ENCODE measurements at regions not wholly inside any gene's neighbourhood (a gene's known extent, or its start where the extent isn't known, plus 50 kb on each side); places are given as distances from the start of the nearest gene placed in this dataset.

- H3K4me3 ChIP-seq (ENCODE audit: low read depth, low read length): peak overlapping the region; percentile 12
- H3K27ac ChIP-seq: peak overlapping the region; percentile 21
- in situ Hi-C loops (cut with HindIII; ENCODE audit: low pct_ligation_motif_present, low sequenced_read_pairs): no loop called here
- TF ChIP-seq, protein P1, sequence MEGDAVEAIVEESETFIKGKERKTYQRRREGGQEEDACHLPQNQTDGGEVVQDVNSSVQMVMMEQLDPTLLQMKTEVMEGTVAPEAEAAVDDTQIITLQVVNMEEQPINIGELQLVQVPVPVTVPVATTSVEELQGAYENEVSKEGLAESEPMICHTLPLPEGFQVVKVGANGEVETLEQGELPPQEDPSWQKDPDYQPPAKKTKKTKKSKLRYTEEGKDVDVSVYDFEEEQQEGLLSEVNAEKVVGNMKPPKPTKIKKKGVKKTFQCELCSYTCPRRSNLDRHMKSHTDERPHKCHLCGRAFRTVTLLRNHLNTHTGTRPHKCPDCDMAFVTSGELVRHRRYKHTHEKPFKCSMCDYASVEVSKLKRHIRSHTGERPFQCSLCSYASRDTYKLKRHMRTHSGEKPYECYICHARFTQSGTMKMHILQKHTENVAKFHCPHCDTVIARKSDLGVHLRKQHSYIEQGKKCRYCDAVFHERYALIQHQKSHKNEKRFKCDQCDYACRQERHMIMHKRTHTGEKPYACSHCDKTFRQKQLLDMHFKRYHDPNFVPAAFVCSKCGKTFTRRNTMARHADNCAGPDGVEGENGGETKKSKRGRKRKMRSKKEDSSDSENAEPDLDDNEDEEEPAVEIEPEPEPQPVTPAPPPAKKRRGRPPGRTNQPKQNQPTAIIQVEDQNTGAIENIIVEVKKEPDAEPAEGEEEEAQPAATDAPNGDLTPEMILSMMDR (IDR thresholded peaks at IDR 0.05; ENCODE audit: low read depth, low read length, missing control alignments): no peak
- no peaks in the 10 kb centered on the region for H3K27me3 ChIP-seq (replicated peaks)
- H3K36me3 ChIP-seq (replicated peaks): no peaks in the 10 kb centered on the region
- peak; percentile 73 for DNase-seq
Measured at GRCh38 chr16:85514598-85515318, 98.4 kb upstream of the GSE1 start.

DNA sequence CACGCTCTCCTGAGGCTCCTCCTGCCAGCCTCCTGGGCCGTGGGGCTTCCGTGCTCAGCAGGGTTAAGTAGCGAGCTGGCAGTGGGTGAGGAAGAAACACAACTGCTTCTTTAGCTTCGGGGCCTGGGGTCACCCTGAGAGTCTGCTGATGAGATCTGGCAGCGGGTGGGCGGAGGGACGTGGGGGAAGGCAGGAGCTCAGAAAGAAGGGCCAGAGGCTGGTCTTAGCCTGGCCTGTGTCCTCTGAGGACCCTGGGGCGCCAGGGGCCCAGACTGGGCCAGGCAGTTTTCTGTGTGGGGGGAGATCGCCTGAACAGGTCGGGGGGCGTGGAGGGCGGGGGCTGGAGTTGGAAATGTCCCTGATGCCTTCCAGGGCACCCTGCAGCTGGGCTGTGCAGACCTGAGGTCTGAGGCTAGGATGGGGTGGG lies 97.8 kb upstream of the GSE1 start:
- in situ Hi-C loops (cut with HindIII; ENCODE audit: low pct_ligation_motif_present, low sequenced_read_pairs): no loop called here
- Histone ChIP-seq H3K4me3 (ENCODE audit: low read depth, low read length) (peak overlapping the region; percentile 12), H3K27ac (peak overlapping the region; percentile 21), H3K36me3 (replicated peaks) (no peaks in the 10 kb centered on the region), H3K27me3 (replicated peaks) (no peaks in the 10 kb centered on the region)
- TF ChIP-seq, protein P1 (IDR thresholded peaks at IDR 0.05; ENCODE audit: low read depth, low read length, missing control alignments): no peak
- DNase-seq: no peak

DNA sequence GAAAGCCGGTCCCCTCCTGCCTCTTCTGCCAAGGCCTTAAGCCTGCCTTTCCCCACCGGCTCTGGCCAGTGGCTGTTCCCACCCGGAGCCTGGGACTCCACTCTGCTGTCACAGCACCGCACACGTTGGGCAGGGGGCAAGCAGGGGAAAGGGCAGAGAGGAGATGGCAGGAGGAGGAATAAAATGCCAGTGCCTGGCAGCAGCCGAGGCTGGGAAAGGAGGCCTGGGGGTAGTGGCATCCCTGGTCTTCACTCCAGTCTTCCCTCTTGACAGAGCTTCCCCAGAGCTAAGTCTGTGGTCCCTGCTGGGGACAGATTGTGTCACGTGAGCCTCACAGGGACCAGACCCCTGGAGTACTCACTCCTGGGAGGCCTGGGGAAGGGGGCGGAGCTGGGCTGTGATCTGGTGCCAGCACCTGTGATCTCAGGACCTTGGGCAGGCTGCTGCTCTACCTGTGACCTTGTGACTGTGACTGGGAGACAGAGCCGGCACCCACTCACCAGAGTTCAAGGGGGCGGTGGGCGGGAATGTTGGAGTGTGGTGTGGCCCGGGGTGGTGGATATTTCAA lies 97.2 kb upstream of the GSE1 start:
- H3K27me3 ChIP-seq (replicated peaks): no peaks in the 10 kb centered on the region
- in situ Hi-C loops (cut with HindIII; ENCODE audit: low pct_ligation_motif_present, low sequenced_read_pairs): no loop called here
- H3K27ac ChIP-seq: no peak overlapping the region
- DNase-seq: no peak
- TF ChIP-seq, protein P1 (IDR thresholded peaks at IDR 0.05; ENCODE audit: low read depth, low read length, missing control alignments): no peak
- H3K36me3 ChIP-seq (replicated peaks): no peaks in the 10 kb centered on the region
- no peak overlapping the region for H3K4me3 ChIP-seq (ENCODE audit: low read depth, low read length)

DNA sequence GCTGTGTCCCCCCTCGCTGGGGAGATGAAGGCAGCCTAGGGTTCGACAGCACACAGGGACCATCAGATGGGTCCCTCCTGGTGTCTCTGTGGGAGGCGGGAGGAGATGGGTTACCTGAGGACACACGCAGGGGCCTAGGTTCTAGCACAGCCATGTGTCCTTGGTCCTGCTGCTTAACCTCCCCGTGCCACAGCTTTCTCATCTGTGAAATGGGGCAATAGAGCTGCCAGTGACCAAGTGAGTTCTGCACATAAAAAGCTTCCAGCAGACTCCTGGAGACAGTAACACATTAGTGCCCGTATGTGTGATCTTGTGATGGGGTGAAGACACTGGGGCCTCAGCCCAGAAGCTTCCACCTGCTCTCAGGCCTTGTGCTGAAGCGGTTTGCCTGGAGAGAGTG lies 96.0 kb upstream of the GSE1 start:
- H3K4me3 ChIP-seq (ENCODE audit: low read depth, low read length): no peak overlapping the region
- no peaks in the 10 kb centered on the region for H3K36me3 ChIP-seq (replicated peaks)
- no peaks in the 10 kb centered on the region for H3K27me3 ChIP-seq (replicated peaks)
- no peak overlapping the region for H3K27ac ChIP-seq
- DNase-seq: no peak
- TF ChIP-seq, protein P1 (IDR thresholded peaks at IDR 0.05; ENCODE audit: low read depth, low read length, missing control alignments): no peak
- in situ Hi-C loops (cut with HindIII; ENCODE audit: low pct_ligation_motif_present, low sequenced_read_pairs): no loop called here

GRCh38 chr16:85517563-85518179 lies 95.5 kb upstream of the GSE1 start:
- Histone ChIP-seq H3K36me3 (replicated peaks) (no peaks in the 10 kb centered on the region), H3K27ac (no peak overlapping the region), H3K27me3 (replicated peaks) (no peaks in the 10 kb centered on the region), H3K4me3 (ENCODE audit: low read depth, low read length) (no peak overlapping the region)
- TF ChIP-seq, protein P1 (IDR thresholded peaks at IDR 0.05; ENCODE audit: low read depth, low read length, missing control alignments): no peak
- no peak for DNase-seq
- in situ Hi-C loops (cut with HindIII; ENCODE audit: low pct_ligation_motif_present, low sequenced_read_pairs): no loop called here
